H1 (cell line): ENCODE measurements at regions not wholly inside any gene's neighbourhood (a gene's known extent, or its start where the extent isn't known, plus 50 kb on each side); places are given as distances from the start of the nearest gene placed in this dataset.

Source experiments
- CTBP2 ChIP-seq: IDR thresholded peaks from 2 replicates; pipeline ENCODE4 v1.7.0; 2011; ENCODE audit warnings: borderline replicate concordance, mild to moderate bottlenecking, moderate library complexity, mixed read lengths, low read length; ENCODE audit not compliant: insufficient read depth, insufficient read length
- CTCF ChIP-seq, 3 experiments: IDR thresholded peaks; 1 replicate in 2 of 3; 2 replicates in 1 of 3; pipeline versions ENCODE4 v1.5.1 to v1.6.1; 2011; ENCODE audit warnings: low read length in 3 of 3, mild to moderate bottlenecking in 3 of 3, inconsistent platforms in 2 of 3, low read depth in 1 of 3, moderate library complexity in 1 of 3; ENCODE audit not compliant: insufficient read depth in 1 of 3; ENCODE audit errors: control extremely low read depth in 1 of 3
- HDAC6 ChIP-seq: IDR thresholded peaks from one replicate; pipeline ENCODE4 v1.7.1; 2012; ENCODE audit warnings: low read depth, mild to moderate bottlenecking, inconsistent platforms, low read length, moderate library complexity
- POLR2A ChIP-seq, 2 experiments: IDR thresholded peaks; 1 replicate in 1 of 2; 2 replicates in 1 of 2; pipeline ENCODE4 v1.6.1; 2011; ENCODE audit warnings: low read depth in 2 of 2, low read length in 2 of 2, mild to moderate bottlenecking in 2 of 2; ENCODE audit errors: control extremely low read depth in 1 of 2
- RFX5 ChIP-seq: IDR thresholded peaks from 2 replicates; pipeline ENCODE4 v1.6.1; 2011; ENCODE audit warnings: low read depth, low read length, improper control_type of control experiment, borderline replicate concordance

- TF ChIP-seq CTCF (IDR thresholded peaks at IDR 0.05; ENCODE audit: control extremely low read depth in 1 of 3, insufficient read depth in 1 of 3, low read depth in 1 of 3, low read length in 3 of 3) (no peak), CTBP2 (no peak), POLR2A (IDR thresholded peaks at IDR 0.05; ENCODE audit: control extremely low read depth in 1 of 2, low read depth in 2 of 2, low read length in 2 of 2) (no peak), HDAC6 (no peak), RFX5 (no peak)
Observed at GRCh38 chr12:71230542-71230941, 72.7 kb upstream of the TSPAN8 start.
